ENCODE measurements at regions not wholly inside any gene's neighbourhood (a gene's known extent, or its start where the extent isn't known, plus 50 kb on each side); places are given as distances from the start of the nearest gene placed in this dataset.

DNA sequence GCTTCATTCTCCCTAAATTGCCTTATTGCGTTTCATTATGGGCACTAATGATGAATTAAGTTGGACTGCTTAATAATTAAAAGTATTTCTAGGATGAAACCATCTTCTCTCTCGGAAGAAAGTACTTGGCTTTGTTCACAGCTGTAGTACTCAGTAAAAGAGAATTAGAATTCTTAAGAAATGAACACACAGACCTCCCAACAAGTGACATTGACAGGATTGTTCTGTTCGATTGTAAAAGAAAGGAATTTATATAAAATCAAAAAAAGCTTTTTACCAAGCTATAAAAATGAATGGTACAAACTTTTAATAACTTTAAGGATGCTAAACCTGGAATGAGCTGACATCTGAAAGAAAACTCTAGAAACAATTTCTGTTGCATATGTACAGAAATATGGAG is 416.4 kb upstream of the THRB start:
- TF ChIP-seq, protein P1, sequence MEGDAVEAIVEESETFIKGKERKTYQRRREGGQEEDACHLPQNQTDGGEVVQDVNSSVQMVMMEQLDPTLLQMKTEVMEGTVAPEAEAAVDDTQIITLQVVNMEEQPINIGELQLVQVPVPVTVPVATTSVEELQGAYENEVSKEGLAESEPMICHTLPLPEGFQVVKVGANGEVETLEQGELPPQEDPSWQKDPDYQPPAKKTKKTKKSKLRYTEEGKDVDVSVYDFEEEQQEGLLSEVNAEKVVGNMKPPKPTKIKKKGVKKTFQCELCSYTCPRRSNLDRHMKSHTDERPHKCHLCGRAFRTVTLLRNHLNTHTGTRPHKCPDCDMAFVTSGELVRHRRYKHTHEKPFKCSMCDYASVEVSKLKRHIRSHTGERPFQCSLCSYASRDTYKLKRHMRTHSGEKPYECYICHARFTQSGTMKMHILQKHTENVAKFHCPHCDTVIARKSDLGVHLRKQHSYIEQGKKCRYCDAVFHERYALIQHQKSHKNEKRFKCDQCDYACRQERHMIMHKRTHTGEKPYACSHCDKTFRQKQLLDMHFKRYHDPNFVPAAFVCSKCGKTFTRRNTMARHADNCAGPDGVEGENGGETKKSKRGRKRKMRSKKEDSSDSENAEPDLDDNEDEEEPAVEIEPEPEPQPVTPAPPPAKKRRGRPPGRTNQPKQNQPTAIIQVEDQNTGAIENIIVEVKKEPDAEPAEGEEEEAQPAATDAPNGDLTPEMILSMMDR (IDR thresholded peaks at IDR 0.05): no peak
- TF ChIP-seq ZFX (IDR thresholded peaks at IDR 0.05; ENCODE audit: borderline replicate concordance): no peak
